Panc1 (cell line): ENCODE measurements at regions not wholly inside any gene's neighbourhood (a gene's known extent, or its start where the extent isn't known, plus 50 kb on each side); places are given as distances from the start of the nearest gene placed in this dataset.

Experiments used
- ATAC-seq: fragments of 200-7000 bp; cut with Tn5 transposase; 2 replicates; pipeline ENCODE4 v1.9.1; 2020; ENCODE audit warnings: mild to moderate bottlenecking, moderate library complexity
- BruUV-seq: library from RNA; stranded (reverse); fragments of 400-500 nt; replicated peaks from 2 replicates; lab custom pipeline; 2021; lab: Mats Ljungman, UMichigan
- CTCF ChIA-PET: fragments of 300-600 bp; sonication (Branson Sonifier 250); formaldehyde crosslinking; loops from one replicate; lab custom pipeline; 2022; ENCODE audit warnings: antibody characterized with exemption; lab: Charles Lee
- POLR2A ChIA-PET: fragments of 300-600 bp; sonication (Branson Sonifier 250); formaldehyde crosslinking; loops from one replicate; lab custom pipeline; 2022; ENCODE audit warnings: antibody characterized with exemption; lab: Charles Lee
- DNase-seq: peaks from one replicate; pipeline ENCODE4 v3.0.0-alpha.2; 2010; ENCODE audit warnings: low read depth, low spot score
- H3K27ac ChIP-seq: 2 replicates; pipeline ENCODE4 v1.5.1; 2011; ENCODE audit warnings: mild to moderate bottlenecking, low read length, inconsistent platforms
- H3K27me3 ChIP-seq: fragments of 200-500 bp; sonication (Bioruptor generic); 2 replicates; pipeline ENCODE4 v1.6.0; 2014; ENCODE audit warnings: low read length, inconsistent platforms; ENCODE audit not compliant: control insufficient read depth, insufficient read depth
- H3K36me3 ChIP-seq: fragments of 200-500 bp; sonication (Bioruptor generic); 2 replicates; pipeline ENCODE4 v1.5.1; 2014; ENCODE audit warnings: inconsistent platforms, mild to moderate bottlenecking, low read length, moderate library complexity; ENCODE audit not compliant: control insufficient read depth, insufficient read depth
- H3K4me1 ChIP-seq: 2 replicates; pipeline ENCODE4 v1.5.1; 2011; ENCODE audit warnings: inconsistent platforms, mild to moderate bottlenecking, low read length, moderate library complexity; ENCODE audit not compliant: control insufficient read depth, insufficient read depth
- H3K4me3 ChIP-seq, 2 experiments: 2 replicates each; pipeline ENCODE4 v1.5.1; 2011 to 2012; ENCODE audit warnings: low read depth in 2 of 2, low read length in 2 of 2, mild to moderate bottlenecking in 2 of 2, inconsistent platforms in 1 of 2, moderate library complexity in 1 of 2
- H3K9me3 ChIP-seq: fragments of 200-500 bp; sonication (Bioruptor generic); 2 replicates; pipeline ENCODE4 v1.5.1; 2014; ENCODE audit warnings: low read depth, mild to moderate bottlenecking, inconsistent platforms, low read length, moderate library complexity; ENCODE audit not compliant: control insufficient read depth, insufficient read depth
- CTCF ChIP-seq: fragments of 450-650 bp; IDR thresholded peaks from 2 replicates; pipeline ENCODE4 v1.5.1; 2017; ENCODE audit warnings: mild to moderate bottlenecking
- POLR2AphosphoS5 ChIP-seq: IDR thresholded peaks from 2 replicates; pipeline ENCODE4 v1.6.1; 2012; ENCODE audit warnings: mild to moderate bottlenecking, low read depth, low read length, moderate library complexity
- SIN3A ChIP-seq: IDR thresholded peaks from 2 replicates; pipeline ENCODE4 v1.6.1; 2012; ENCODE audit warnings: low read depth, mild to moderate bottlenecking, low read length, moderate library complexity, borderline replicate concordance; ENCODE audit not compliant: insufficient read depth
- TCF7L2 ChIP-seq: IDR thresholded peaks from 2 replicates; pipeline ENCODE4 v1.6.1; 2011; ENCODE audit warnings: mild to moderate bottlenecking, low read depth, low read length, inconsistent platforms
- in situ Hi-C: cut with HindIII; loops from 2 replicates; pipeline ENCODE4 v1.10.0; 2016; ENCODE audit warnings: low sequenced_read_pairs, low pct_unique_long_range_greater_than_20kb
- intact Hi-C: fragments of 100-400 bp; cut with micrococcal nuclease; formaldehyde crosslinking; loops from one replicate; pipeline ENCODE4 v1.10.0; 2022; ENCODE audit not compliant: unreplicated experiment
- TF ChIP-seq, protein P1 (sequence below), 2 experiments: IDR thresholded peaks; 2 replicates each; pipeline ENCODE4 v1.6.1; 2011 to 2012; ENCODE audit warnings: low read depth in 2 of 2, control low read depth in 1 of 2, low read length in 1 of 2, mild to moderate bottlenecking in 1 of 2, moderate library complexity in 1 of 2; ENCODE audit not compliant: insufficient read depth in 1 of 2

- BruUV-seq = no TSS peak
- POLR2A ChIA-PET = no interaction called here
- DNase-seq (no peak), ATAC-seq (no peak)
- no peaks in the 10 kb centered on the region for H3K9me3 ChIP-seq
- no peaks in the 10 kb centered on the region for H3K27me3 ChIP-seq
- no peak overlapping the region for H3K27ac ChIP-seq
- TF ChIP-seq CTCF = no peak
- no peak for TF ChIP-seq TCF7L2
- TF ChIP-seq, protein P1, sequence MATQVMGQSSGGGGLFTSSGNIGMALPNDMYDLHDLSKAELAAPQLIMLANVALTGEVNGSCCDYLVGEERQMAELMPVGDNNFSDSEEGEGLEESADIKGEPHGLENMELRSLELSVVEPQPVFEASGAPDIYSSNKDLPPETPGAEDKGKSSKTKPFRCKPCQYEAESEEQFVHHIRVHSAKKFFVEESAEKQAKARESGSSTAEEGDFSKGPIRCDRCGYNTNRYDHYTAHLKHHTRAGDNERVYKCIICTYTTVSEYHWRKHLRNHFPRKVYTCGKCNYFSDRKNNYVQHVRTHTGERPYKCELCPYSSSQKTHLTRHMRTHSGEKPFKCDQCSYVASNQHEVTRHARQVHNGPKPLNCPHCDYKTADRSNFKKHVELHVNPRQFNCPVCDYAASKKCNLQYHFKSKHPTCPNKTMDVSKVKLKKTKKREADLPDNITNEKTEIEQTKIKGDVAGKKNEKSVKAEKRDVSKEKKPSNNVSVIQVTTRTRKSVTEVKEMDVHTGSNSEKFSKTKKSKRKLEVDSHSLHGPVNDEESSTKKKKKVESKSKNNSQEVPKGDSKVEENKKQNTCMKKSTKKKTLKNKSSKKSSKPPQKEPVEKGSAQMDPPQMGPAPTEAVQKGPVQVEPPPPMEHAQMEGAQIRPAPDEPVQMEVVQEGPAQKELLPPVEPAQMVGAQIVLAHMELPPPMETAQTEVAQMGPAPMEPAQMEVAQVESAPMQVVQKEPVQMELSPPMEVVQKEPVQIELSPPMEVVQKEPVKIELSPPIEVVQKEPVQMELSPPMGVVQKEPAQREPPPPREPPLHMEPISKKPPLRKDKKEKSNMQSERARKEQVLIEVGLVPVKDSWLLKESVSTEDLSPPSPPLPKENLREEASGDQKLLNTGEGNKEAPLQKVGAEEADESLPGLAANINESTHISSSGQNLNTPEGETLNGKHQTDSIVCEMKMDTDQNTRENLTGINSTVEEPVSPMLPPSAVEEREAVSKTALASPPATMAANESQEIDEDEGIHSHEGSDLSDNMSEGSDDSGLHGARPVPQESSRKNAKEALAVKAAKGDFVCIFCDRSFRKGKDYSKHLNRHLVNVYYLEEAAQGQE (IDR thresholded peaks at IDR 0.05; ENCODE audit: insufficient read depth in 1 of 2, low read depth in 2 of 2, low read length in 1 of 2) = no peak
- no peak for TF ChIP-seq POLR2AphosphoS5
- no peak for TF ChIP-seq SIN3A
- H3K4me1 ChIP-seq = no peaks in the 10 kb centered on the region
- intact Hi-C loops = no loop called here
- no peaks in the 10 kb centered on the region for H3K36me3 ChIP-seq
- H3K4me3 ChIP-seq = no peak overlapping the region
- CTCF ChIA-PET = no interaction called here
- in situ Hi-C loops = no loop called here
Observed at GRCh38 chr2:117360586-117360985, 453.9 kb upstream of the DDX18 start.

GRCh38 chr2:117378653-117379052 lies 435.8 kb upstream of the DDX18 start:
- ChIA-PET POLR2A (no interaction called here), CTCF (no interaction called here)
- intact Hi-C loops (no loop called here), in situ Hi-C loops (no loop called here)
- H3K4me3 ChIP-seq = no peak overlapping the region
- TF ChIP-seq SIN3A (no peak), POLR2AphosphoS5 (no peak)
- ATAC-seq (no peak), DNase-seq (no peak)
- no peaks in the 10 kb centered on the region for H3K36me3 ChIP-seq
- no peaks in the 10 kb centered on the region for H3K27me3 ChIP-seq
- H3K27ac ChIP-seq = no peak overlapping the region
- no peaks in the 10 kb centered on the region for H3K4me1 ChIP-seq
- no peaks in the 10 kb centered on the region for H3K9me3 ChIP-seq
- no TSS peak for BruUV-seq

DNA sequence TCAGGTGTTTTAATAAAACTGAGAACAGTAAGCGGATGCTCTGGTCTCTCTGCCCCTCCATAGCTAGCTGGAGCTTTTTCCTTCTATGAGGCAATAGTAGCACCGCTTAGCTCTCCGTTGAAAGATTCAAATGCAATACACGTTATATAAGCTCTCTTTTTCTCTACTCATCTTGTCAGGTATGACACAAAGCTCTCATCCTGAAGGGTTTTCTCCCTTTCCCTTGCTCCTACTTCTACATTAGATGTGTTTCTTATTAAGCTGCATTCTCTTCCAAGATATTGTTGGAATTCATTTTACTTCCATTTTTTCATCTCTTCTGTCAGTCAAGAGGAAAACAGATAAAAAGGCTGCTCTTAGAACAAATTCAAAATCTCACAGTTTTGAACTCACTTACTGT lies 434.6 kb upstream of the DDX18 start:
- H3K4me1 ChIP-seq = no peaks in the 10 kb centered on the region
- no peak for DNase-seq
- no peaks in the 10 kb centered on the region for H3K9me3 ChIP-seq
- in situ Hi-C loops = no loop called here
- BruUV-seq = no TSS peak
- TF ChIP-seq POLR2AphosphoS5 (no peak), SIN3A (no peak), CTCF (no peak), TCF7L2 (no peak)
- TF ChIP-seq, protein P1 (IDR thresholded peaks at IDR 0.05; ENCODE audit: insufficient read depth in 1 of 2, low read depth in 2 of 2, low read length in 1 of 2) = no peak
- ChIA-PET CTCF (no interaction called here), POLR2A (interaction anchor here (0.6 kb wide), 1 partner anchor 642 kb away, joined by 3 read pairs; no protein-coding TSS in a partner anchor)
- no peak for ATAC-seq
- no peaks in the 10 kb centered on the region for H3K36me3 ChIP-seq
- H3K27me3 ChIP-seq = no peaks in the 10 kb centered on the region
- no peak overlapping the region for H3K27ac ChIP-seq
- no peak overlapping the region for H3K4me3 ChIP-seq
- intact Hi-C loops = no loop called here
